Keratinocyte (primary cell): ENCODE measurements at regions not wholly inside any gene's neighbourhood (a gene's known extent, or its start where the extent isn't known, plus 50 kb on each side); places are given as distances from the start of the nearest gene placed in this dataset.

ENCODE experiments used
- DNase-seq: peaks from one replicate; pipeline ENCODE4 v3.0.0-alpha.2; 2011; ENCODE audit warnings: low read depth, missing footprints, low spot score
- FAIRE-seq: peaks from 2 replicates; lab custom pipeline; 2011; peaks lifted over from hg19 to GRCh38; lab: Jason Lieb, UNC
- H2AFZ ChIP-seq: 2 replicates; pipeline ENCODE4 v1.6.0; 2012; ENCODE audit warnings: low read length, control low read depth, inconsistent platforms; ENCODE audit not compliant: control insufficient read depth
- H3K27ac ChIP-seq: 2 replicates; pipeline ENCODE4 v1.5.1; 2011; ENCODE audit warnings: low read length; ENCODE audit not compliant: control insufficient read depth, insufficient read depth
- H3K27me3 ChIP-seq: 3 replicates; pipeline ENCODE4 v1.6.0; 2011; ENCODE audit warnings: low read length; ENCODE audit not compliant: control insufficient read depth, insufficient read depth; ENCODE audit errors: extremely low read depth
- H3K36me3 ChIP-seq, 2 experiments: 2 replicates in 1 of 2; 3 replicates in 1 of 2; pipeline ENCODE4 v1.5.1; 2011; ENCODE audit warnings: low read length in 2 of 2, mild to moderate bottlenecking in 1 of 2; ENCODE audit not compliant: control insufficient read depth in 2 of 2, insufficient read depth in 2 of 2; ENCODE audit errors: extremely low read depth in 1 of 2
- H3K4me1 ChIP-seq: 3 replicates; pipeline ENCODE4 v1.5.1; 2011; ENCODE audit warnings: low read length; ENCODE audit not compliant: control insufficient read depth, insufficient read depth; ENCODE audit errors: extremely low read depth
- H3K4me2 ChIP-seq: 3 replicates; pipeline ENCODE4 v1.6.0; 2011; ENCODE audit warnings: low read depth, low read length; ENCODE audit not compliant: control insufficient read depth, insufficient read depth; ENCODE audit errors: extremely low read depth
- H3K4me3 ChIP-seq, 3 experiments: fragments of 200-600 bp in 1 of 3; sonication (generic) in 1 of 3; 2 replicates in 2 of 3; 3 replicates in 1 of 3; pipeline ENCODE4 v1.5.1; 2011 to 2016; ENCODE audit warnings: low read length in 3 of 3, mild to moderate bottlenecking in 3 of 3, control low read depth in 2 of 3, inconsistent platforms in 1 of 3, low read depth in 1 of 3, mixed read lengths in 1 of 3, mixed run types in 1 of 3, moderate library complexity in 1 of 3; ENCODE audit not compliant: control insufficient read depth in 2 of 3, insufficient read depth in 2 of 3; ENCODE audit errors: extremely low read depth in 1 of 3
- H3K79me2 ChIP-seq: 2 replicates; pipeline ENCODE4 v1.6.0; 2012; ENCODE audit warnings: low read length; ENCODE audit not compliant: control insufficient read depth, insufficient read depth
- H3K9ac ChIP-seq: 3 replicates; pipeline ENCODE4 v1.6.0; 2011; ENCODE audit warnings: low read length; ENCODE audit not compliant: control insufficient read depth, insufficient read depth; ENCODE audit errors: extremely low read depth
- H3K9me1 ChIP-seq: 3 replicates; pipeline ENCODE4 v1.6.0; 2011; ENCODE audit warnings: low read length; ENCODE audit not compliant: control insufficient read depth, insufficient read depth; ENCODE audit errors: extremely low read depth
- H3K9me3 ChIP-seq: 2 replicates; pipeline ENCODE4 v1.5.1; 2012; ENCODE audit warnings: low read depth, low read length; ENCODE audit not compliant: control insufficient read depth
- H4K20me1 ChIP-seq: 3 replicates; pipeline ENCODE4 v1.6.0; 2011; ENCODE audit warnings: low read length; ENCODE audit not compliant: control insufficient read depth, insufficient read depth; ENCODE audit errors: extremely low read depth
- EZH2 ChIP-seq: IDR thresholded peaks from one replicate; pipeline ENCODE4 v1.6.1; 2012; ENCODE audit warnings: inconsistent platforms, mild to moderate bottlenecking, low read length, moderate library complexity
- dilution Hi-C: fragments of 300-500 bp; cut with MboI; formaldehyde crosslinking; loops from one replicate; pipeline ENCODE4 v1.7.0; 2020; ENCODE audit warnings: low sequenced_read_pairs; ENCODE audit not compliant: extremely low pct_ligation_motif_present
- TF ChIP-seq, protein P1 (sequence below), 3 experiments: IDR thresholded peaks in 1 of 3; conservative IDR thresholded peaks in 1 of 3; optimal IDR thresholded peaks in 1 of 3; 2 replicates in 2 of 3; 3 replicates in 1 of 3; pipeline versions ENCODE3 to v1.5.1; 2011; ENCODE audit warnings: low read length in 3 of 3, mild to moderate bottlenecking in 3 of 3, moderate library complexity in 2 of 3, control low read depth in 1 of 3, inconsistent platforms in 1 of 3; ENCODE audit not compliant: insufficient read depth in 2 of 3; ENCODE audit errors: extremely low read depth in 1 of 3

DNA sequence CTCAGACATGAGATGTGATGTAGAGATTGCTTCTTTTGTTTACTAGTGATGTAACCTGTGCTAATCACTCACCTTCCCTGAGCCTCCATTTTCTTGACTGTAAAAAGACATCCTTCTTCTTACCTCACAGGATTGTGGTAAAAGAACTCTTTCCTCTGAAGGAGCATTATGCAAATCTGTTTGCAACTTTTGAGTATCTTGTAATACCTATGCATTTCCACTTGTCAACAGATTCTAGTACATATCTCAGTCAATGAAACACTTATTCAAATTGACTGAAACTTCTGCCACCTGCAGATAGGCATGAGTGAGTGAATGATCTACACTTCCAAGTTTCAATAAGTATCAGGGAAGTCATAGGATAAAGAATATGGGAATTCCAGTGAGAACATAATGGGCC, 174.7 kb downstream of the HHIPL2 start:
- Histone ChIP-seq H3K9me3 (no peaks in the 10 kb centered on the region), H4K20me1 (no peaks in the 10 kb centered on the region), H3K27me3 (no peaks in the 10 kb centered on the region), H3K9me1 (no peaks in the 10 kb centered on the region), H3K4me3 (no peak overlapping the region), H3K4me2 (no peak overlapping the region), H3K4me1 (no peaks in the 10 kb centered on the region), H3K9ac (no peak overlapping the region), H2AFZ (no peak overlapping the region), H3K36me3 (no peaks in the 10 kb centered on the region), H3K79me2 (no peaks in the 10 kb centered on the region), H3K27ac (no peak overlapping the region)
- no peak for DNase-seq
- TF ChIP-seq, protein P1, sequence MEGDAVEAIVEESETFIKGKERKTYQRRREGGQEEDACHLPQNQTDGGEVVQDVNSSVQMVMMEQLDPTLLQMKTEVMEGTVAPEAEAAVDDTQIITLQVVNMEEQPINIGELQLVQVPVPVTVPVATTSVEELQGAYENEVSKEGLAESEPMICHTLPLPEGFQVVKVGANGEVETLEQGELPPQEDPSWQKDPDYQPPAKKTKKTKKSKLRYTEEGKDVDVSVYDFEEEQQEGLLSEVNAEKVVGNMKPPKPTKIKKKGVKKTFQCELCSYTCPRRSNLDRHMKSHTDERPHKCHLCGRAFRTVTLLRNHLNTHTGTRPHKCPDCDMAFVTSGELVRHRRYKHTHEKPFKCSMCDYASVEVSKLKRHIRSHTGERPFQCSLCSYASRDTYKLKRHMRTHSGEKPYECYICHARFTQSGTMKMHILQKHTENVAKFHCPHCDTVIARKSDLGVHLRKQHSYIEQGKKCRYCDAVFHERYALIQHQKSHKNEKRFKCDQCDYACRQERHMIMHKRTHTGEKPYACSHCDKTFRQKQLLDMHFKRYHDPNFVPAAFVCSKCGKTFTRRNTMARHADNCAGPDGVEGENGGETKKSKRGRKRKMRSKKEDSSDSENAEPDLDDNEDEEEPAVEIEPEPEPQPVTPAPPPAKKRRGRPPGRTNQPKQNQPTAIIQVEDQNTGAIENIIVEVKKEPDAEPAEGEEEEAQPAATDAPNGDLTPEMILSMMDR (optimal IDR thresholded peaks at IDR 0.05 in 1 of 3, IDR thresholded peaks at IDR 0.05 in 1 of 3, conservative IDR thresholded peaks at IDR 0.05 in 1 of 3; ENCODE audit: extremely low read depth in 1 of 3, insufficient read depth in 2 of 3, low read length in 3 of 3): no peak
- TF ChIP-seq EZH2: no peak
- FAIRE-seq: no peak
- dilution Hi-C loops: no loop called here

DNA sequence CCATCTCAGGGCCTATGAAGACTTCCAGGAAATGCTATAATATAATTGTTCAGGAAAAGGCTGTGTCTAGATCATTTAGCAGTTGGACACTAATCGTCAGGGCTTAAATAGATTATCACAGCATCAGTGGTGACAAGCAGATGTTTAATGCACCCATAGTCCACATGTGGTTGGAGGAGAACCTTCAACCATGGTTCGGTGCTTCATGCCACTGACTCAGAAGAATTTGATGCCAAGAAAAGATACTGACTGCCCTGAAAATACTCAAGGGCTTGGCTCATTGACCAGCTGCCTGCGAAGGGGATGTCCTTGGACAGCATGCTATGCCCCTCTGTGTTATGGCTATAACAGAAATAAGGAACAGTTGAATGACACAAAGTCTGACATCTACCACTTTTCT, 175.7 kb downstream of the HHIPL2 start:
- FAIRE-seq (no peak), DNase-seq (no peak)
- Histone ChIP-seq H3K4me3 (no peak overlapping the region), H3K9me1 (no peaks in the 10 kb centered on the region), H3K4me1 (no peaks in the 10 kb centered on the region), H3K9me3 (no peaks in the 10 kb centered on the region), H3K27me3 (no peaks in the 10 kb centered on the region), H3K36me3 (no peaks in the 10 kb centered on the region), H3K4me2 (no peak overlapping the region), H3K27ac (no peak overlapping the region), H4K20me1 (no peaks in the 10 kb centered on the region), H3K79me2 (no peaks in the 10 kb centered on the region), H3K9ac (no peak overlapping the region), H2AFZ (no peak overlapping the region)
- dilution Hi-C loops: no loop called here
- TF ChIP-seq EZH2: no peak
- TF ChIP-seq, protein P1 (optimal IDR thresholded peaks at IDR 0.05 in 1 of 3, IDR thresholded peaks at IDR 0.05 in 1 of 3, conservative IDR thresholded peaks at IDR 0.05 in 1 of 3; ENCODE audit: extremely low read depth in 1 of 3, insufficient read depth in 2 of 3, low read length in 3 of 3): no peak
